HG02798 (cell line): ENCODE measurements at regions not wholly inside any gene's neighbourhood (a gene's known extent, or its start where the extent isn't known, plus 50 kb on each side); places are given as distances from the start of the nearest gene placed in this dataset.
A peak's percentile ranks its signal among the peaks of the same experiment; 100 is the strongest.
"Not testable (repeated sequence)": the region's sequence is repeated elsewhere in the genome, so short reads cannot be mapped to it uniquely, and the experiment has no call there.

Experiments used
- ATAC-seq: cut with Tn5 transposase; IDR thresholded peaks from one replicate; pipeline ENCODE4 v1.9.1; 2021; ENCODE audit warnings: mild to moderate bottlenecking; ENCODE audit not compliant: unreplicated experiment, poor library complexity

- ATAC-seq = peak; percentile 55
These were observed 297.3 kb downstream of the GUCY2F start for GRCh38 chrX:109184506-109185139.

GRCh38 chrX:109172091-109172602 lies 309.7 kb downstream of the GUCY2F start:
- no peak for ATAC-seq

DNA sequence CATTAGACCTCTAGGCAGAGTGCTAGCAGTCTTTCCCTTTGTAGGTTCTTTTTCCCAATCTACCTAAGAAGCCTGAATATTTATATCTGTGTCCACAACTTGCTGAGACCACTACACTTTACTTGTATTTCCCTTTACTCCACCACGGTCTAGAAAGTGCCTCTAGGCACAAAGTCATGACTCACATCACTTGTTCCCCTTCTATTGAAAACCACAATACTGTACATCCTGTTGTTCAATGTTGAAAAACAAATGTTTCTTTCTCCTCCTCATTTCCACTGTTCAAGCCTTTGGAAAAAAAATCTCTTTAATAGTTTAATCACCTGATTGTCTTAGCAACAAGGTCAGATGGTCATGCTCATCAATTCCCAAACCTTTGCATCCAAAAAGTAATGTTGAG lies 326.7 kb downstream of the GUCY2F start:
- no peak for ATAC-seq

DNA sequence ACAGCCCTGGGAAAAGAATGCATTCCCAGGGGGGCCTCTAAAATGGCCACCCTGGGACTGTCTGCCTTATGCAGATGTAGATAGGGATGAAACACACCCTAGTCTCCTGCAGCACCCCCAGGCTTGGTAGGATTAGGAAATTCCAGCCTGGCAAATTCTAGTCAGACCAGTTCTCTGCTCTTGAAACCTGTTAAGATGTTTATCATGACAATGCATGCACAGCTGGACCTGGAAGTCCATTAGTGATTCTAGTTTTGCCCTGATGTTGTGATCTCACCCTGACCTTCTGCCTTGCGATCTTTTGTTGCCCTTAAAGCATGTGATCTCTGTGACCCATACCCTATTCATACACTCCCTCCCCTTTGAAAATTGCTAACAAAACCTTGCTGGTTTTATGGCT lies 337.7 kb downstream of the GUCY2F start:
- not testable (repeated sequence) for ATAC-seq

- ATAC-seq = no peak
These were observed 341.4 kb downstream of the GUCY2F start for GRCh38 chrX:109140463-109140862.

DNA sequence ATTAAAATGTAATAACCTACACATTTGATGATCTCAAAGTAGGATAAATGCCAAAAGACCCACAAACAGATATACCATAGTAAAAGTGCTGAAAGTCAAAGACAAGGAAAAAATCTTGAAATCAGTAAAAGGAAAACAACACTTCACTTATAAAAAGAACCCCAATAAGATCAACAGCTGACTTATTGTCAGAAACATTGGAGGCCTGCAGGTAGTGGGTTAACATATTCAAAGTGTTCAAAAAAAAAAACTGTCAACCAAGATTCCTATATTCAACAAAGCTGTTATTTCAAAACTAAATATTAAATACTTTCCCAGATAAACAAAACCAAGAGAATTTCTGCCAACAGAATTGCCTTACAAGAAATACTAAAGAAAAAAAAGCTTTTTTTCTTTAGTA lies 347.1 kb downstream of the GUCY2F start:
- no peak for ATAC-seq

GRCh38 chrX:109125304-109125703 lies 356.6 kb downstream of the GUCY2F start:
- ATAC-seq = no peak

GRCh38 chrX:109089359-109089758 lies 353.0 kb upstream of the IRS4 start:
- ATAC-seq = no peak

GRCh38 chrX:109077788-109078187 lies 341.4 kb upstream of the IRS4 start:
- no peak for ATAC-seq

- not testable (repeated sequence) for ATAC-seq
These were observed 317.8 kb upstream of the IRS4 start for GRCh38 chrX:109054181-109054581.

DNA sequence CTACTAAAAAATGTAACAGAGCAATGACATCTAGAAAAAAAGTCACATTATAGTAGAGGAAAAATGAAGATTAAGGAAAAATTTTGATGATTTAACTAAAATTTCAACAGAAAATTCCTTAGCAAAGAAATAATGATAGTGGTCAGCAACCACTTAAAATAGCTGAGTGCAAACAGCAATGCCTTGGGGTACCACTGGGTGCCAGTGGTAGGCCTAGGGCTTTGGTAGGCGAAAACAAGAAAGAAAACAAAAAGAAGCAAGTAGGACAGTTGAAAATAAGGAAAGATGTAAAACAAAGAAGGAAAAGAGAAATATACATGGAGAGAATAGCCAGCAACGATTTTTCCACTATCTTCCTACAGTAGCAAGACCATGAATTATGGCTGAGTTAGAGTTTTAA lies 313.5 kb upstream of the IRS4 start:
- ATAC-seq = no peak

- ATAC-seq = no peak
These were observed 313.1 kb upstream of the IRS4 start for GRCh38 chrX:109049416-109049815.

- ATAC-seq = no peak
These were observed 303.7 kb upstream of the IRS4 start for GRCh38 chrX:109040057-109040456.

GRCh38 chrX:109036624-109037023 lies 300.3 kb upstream of the IRS4 start:
- ATAC-seq = no peak

DNA sequence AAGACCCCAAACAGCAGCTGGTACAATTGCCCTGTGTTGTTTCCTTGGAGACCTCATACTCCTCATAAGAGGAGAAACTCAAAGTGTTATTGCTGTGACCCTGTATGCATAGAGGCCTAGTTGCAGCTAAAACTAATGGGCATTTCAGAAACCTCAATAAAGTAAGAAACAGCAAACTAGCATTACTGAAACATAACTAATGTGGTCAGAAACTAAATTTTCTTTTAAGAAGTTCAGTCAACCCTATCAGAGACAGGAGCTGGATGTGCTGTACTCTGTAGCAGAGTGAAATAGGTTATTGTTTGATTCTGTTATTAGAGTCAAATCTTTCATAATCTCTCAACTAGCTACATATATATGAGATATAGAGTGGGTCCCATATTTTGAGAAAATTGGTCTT lies 257.5 kb upstream of the IRS4 start:
- no peak for ATAC-seq

GRCh38 chrX:108972899-108973298 lies 236.5 kb upstream of the IRS4 start:
- ATAC-seq = not testable (repeated sequence)

DNA sequence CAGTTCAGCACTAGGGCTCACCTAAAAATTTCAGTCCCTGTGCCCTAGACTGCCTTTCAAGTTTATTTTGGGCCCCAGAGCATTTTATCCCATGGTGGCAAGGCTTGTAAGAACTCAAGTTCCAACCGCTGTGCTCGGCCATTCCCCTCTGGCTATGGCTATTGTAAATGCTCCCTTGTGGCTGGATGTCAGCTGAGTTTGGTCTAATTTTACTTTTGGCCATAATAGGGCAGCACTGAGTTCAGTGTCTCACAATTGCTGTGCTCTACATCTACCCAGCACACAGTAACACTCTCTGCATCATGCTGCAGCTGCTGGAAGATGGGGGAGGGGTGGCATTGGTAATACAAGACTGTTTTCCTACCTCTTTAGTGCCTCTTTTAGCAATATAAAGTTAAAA lies 210.8 kb upstream of the IRS4 start:
- no peak for ATAC-seq

GRCh38 chrX:108946531-108946930 lies 210.2 kb upstream of the IRS4 start:
- no peak for ATAC-seq

DNA sequence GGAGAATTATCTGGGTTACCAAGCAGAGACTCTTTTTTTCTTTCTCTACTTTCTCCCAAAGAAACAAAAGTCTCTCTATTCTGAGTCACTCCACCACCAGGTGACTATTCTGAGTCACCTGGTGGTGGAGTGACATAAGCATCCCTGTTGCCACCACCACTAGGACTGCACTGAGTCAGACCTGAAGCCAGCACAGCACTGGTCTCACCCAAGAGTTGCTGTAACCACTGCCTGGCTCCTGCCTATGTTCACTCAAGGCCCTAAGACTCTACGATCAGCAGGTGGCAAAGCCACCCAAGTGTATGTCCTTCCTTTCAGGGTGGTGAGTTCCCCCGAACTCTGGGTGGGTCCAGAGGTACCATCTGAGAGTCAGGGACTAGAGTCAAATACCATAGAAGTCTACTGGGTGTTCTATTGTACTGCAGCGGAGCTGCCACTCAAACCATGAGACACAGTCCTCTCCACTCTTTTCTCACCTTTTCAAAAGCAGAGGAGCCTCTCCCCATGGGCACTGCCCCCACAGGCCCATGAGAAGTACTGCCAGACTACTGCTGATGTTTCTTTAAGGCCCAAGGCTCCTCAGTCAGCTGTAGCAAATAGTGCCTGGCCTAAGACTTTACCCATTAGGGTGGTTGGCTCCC lies 209.6 kb upstream of the IRS4 start:
- peak; percentile 43 for ATAC-seq

GRCh38 chrX:108914791-108915190 lies 178.4 kb upstream of the IRS4 start:
- no peak for ATAC-seq

GRCh38 chrX:108903831-108904230 lies 167.5 kb upstream of the IRS4 start:
- ATAC-seq = not testable (repeated sequence)

DNA sequence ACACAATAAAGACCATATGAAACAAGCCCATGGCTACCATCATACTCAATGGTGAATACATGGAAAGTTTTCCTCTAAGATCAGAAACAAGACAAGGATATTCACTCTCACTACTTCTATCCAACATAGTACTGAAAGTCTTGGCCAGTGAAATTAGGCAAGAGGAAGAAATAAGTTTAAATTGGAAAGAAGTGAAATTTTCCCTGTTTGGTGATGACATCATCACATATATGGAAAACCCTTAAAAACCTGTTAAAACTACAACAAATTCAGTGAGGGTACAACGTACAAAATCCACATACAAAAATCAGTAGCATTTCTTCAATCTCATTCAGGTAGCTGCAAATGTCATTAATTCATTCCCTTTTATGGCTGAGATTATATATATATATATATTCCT lies 164.0 kb upstream of the IRS4 start:
- no peak for ATAC-seq
